ENCODE measurements at regions not wholly inside any gene's neighbourhood (a gene's known extent, or its start where the extent isn't known, plus 50 kb on each side); places are given as distances from the start of the nearest gene placed in this dataset.

DNA sequence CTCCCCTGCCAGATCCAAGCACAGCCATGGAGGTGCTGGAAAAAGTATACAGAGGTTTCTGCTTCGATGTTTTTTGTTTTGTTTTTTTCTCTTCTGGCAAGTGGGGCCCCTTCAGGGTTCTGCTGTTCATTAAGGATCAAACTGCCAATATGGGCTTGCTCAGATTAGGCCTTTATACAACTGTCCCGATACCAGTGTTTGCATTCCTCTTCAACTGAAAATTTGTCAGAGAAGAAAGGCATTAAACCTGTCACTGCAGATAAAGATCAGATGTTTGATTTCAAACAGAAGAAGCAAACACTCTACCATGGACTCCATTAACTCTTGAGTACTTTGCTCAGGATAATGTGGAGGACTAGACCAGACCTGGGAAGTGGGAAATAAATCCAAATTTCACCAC lies 396.0 kb upstream of the SMIM21 start:
- no peak for DNase-seq (ENCODE audit: extremely low read depth, low read depth)

GRCh38 chr18:75818383-75818782 lies 390.9 kb upstream of the SMIM21 start:
- DNase-seq (ENCODE audit: extremely low read depth, low read depth): no peak

GRCh38 chr18:75815767-75816166 lies 388.3 kb upstream of the SMIM21 start:
- DNase-seq (ENCODE audit: extremely low read depth, low read depth): no peak

- no peak for DNase-seq (ENCODE audit: extremely low read depth, low read depth)
Measured at GRCh38 chr18:75812761-75813160, 385.3 kb upstream of the SMIM21 start.

- DNase-seq (ENCODE audit: extremely low read depth, low read depth): no peak
Measured at GRCh38 chr18:75810961-75811551, 383.6 kb upstream of the SMIM21 start.

DNA sequence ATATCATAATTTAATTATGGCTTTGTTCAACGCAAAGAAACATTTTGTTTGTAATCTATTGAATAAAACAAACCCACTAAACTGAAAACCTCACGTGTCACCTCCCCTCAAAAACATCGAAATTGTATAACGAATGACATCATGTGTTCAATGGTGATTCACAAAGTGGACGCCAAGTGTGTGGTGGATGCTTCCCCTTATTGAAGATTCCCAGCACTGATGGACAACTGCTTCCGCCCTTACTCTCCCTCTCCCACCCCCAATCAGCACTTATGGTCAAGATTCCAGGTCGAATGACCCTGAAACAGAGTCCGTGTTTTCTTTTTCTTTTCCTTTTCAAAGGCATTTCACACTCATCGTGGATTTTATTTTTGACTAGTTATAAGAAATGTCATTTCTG lies 383.0 kb upstream of the SMIM21 start:
- DNase-seq (ENCODE audit: extremely low read depth, low read depth): no peak

- no peak for DNase-seq (ENCODE audit: extremely low read depth, low read depth)
Measured at GRCh38 chr18:75809926-75810255, 382.4 kb upstream of the SMIM21 start.

GRCh38 chr18:75809151-75809925 lies 381.8 kb upstream of the SMIM21 start:
- DNase-seq (ENCODE audit: extremely low read depth, low read depth): no peak

DNA sequence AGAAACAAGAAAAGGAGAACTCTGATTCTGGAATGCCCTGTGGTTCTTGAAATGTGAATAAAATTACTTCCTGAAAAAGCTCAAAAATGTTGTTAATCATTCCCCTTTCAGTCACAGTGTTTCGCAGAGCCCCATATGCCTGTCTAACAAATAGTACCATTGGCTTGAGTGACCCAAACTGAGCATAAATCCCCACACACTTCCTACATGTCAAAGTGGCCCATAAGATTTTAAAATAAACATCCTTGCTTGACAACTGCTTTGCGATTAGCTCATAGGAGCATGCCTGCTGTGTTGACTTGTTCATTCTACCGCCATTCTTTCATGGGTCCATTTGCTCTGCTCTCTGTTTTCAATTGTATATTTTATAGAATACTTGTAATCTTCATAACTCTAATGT lies 377.8 kb upstream of the SMIM21 start:
- no peak for DNase-seq (ENCODE audit: extremely low read depth, low read depth)

DNA sequence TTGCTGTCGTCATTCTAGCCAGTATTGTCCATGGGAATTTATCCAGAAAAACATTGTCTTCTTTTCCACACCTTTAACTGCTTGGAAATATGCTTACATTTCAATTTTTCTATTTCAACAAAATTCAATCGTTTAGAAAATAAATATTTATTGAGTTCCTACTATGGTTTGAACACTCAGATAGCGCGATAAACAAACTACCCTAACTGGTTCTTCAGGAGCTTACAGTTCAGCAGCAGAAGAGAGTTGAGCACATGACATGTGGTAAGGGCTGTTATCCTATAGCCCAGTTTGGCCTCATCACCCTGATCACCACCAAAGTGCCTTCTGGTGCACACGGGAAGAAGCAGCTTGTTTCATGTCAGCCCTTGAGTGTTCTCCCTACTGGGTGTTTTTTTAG lies 375.2 kb upstream of the SMIM21 start:
- no peak for DNase-seq (ENCODE audit: extremely low read depth, low read depth)

DNA sequence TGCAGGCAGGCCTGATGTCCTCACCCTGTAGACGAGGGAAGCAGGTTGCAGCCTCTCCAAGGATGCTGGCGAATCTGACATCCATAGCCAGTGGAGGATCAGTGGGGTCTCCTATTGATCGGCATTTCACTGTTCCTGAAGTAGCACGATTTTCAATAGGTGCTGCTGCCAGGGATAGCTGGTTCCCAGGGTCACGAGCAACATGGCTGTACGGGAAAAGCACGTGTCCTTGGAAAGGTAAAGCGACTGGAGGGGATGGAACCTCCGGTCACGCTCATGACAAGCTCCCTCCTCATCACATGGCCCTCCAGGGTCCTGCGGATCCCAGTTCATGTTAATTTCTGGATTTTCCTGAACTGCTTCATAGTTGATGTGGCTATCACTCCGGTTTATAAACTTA lies 373.7 kb upstream of the SMIM21 start:
- DNase-seq (ENCODE audit: extremely low read depth, low read depth): no peak

GRCh38 chr18:75800331-75800648 lies 372.8 kb upstream of the SMIM21 start:
- no peak for DNase-seq (ENCODE audit: extremely low read depth, low read depth)

DNA sequence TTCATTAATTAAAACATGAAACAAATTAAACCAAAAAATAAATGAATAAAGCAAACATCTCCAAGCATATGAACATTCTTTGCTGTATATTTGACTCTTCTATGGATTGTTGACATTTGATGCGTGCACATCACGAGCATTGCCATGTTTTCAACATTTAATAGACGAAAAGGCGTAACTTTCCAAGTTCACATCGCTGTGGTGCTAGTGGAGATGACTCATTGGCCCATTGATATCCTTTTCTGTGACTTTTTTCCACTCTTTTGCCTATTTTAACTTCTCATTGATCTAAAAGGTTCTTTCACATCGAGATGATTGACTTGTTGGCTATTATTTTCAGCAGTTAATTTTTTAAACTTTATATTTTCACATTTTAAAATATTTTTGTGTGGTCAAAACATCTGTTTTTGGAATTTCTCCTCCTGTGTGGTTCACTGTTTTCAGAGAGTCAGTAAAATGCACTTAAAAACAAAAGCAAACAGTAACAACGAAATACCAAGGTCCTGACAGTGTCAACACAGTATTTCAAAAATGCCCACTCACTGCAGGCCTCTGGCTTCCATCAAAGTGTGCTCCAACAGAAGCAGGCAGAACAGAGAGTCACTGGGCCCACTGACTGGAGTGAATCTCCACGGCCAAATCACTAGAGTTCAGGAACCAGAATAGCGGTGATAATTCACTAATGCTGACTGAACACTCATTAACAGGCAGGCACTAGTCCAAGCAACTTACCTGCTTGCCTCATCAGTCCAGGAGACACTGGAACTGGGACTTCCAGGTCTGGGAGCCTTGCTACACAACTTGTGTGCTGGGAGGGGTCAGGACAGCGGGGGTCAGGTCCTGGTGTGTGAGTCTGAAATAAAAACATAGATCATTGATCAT lies 372.2 kb upstream of the SMIM21 start:
- no peak for DNase-seq (ENCODE audit: extremely low read depth, low read depth)

GRCh38 chr18:75797046-75797445 lies 369.5 kb upstream of the SMIM21 start:
- no peak for DNase-seq (ENCODE audit: extremely low read depth, low read depth)

DNA sequence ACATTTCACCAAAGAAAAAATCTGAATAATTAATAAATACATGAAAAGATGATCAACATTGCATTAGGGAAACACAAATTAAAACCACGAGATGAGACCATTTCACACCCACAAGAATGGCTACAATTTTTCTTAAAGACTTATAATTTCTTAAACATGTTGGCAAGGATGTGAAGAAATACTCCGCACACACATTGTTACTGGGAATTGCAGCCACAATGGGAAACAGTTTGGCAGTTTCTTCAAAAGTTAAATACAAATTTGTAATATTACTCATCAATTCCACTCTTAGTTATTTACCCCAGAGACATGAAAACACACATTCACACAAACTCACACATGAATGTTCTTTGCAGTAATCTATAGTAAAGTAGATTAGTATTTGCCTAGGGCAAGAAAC lies 363.3 kb upstream of the SMIM21 start:
- no peak for DNase-seq (ENCODE audit: extremely low read depth, low read depth)

DNA sequence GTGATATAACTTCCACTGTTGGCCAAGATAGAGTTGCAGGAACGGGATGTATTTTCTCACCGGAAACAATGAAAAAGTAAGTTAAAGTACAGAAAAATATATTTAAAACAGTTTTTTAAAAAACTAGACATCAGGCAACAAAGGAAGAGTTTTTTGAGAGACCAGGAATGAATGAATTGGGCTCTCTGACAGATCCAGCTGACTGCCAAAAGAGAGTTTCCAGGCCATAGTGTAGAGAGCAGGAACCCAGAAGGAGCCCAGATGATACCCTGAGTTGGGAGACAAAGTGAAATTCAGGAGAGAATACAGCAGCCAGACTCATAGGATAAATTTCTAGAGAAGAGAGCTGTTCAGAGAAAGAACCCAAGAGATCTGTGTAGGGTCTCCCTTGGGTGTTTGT lies 362.6 kb upstream of the SMIM21 start:
- no peak for DNase-seq (ENCODE audit: extremely low read depth, low read depth)

DNA sequence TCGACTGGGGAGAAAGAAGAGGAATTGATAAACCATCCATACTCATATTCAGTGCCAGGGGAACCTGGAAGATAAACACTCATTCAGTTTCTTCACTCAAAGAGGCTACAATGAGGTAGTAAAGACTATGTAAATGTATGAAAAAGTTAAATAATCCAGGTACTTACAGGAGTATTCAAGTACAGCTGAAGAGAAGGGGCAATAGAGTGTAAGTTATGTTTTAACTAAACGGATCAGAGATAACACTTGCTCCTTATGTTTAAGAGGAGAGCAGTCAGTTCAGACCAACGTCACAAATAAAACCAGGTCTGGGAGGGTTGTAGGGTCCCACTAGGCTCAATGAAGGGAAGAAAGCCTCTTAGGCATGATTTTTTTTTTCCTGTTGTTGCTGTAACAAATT lies 358.3 kb upstream of the SMIM21 start:
- no peak for DNase-seq (ENCODE audit: extremely low read depth, low read depth)

GRCh38 chr18:75785206-75785605 lies 357.7 kb upstream of the SMIM21 start:
- no peak for DNase-seq (ENCODE audit: extremely low read depth, low read depth)

DNA sequence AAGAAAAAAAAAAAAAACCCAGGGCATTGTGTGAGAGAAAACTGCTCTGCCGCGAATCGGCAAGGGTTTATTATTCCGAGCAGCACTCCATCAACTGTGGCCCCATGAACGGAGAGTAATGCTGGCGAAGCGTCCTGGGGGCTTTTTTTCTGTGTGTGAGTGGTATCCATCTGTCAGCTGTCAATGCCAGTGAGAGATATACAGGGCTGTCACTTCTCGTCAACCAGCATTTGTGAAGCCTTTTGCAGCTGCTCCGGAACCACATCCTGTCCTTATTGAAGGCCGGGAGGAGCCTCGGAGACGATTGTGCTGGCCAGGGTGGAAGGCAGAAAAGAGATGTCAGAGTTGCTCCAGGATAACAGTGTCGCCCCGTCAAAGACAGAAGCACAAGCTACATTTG lies 356.9 kb upstream of the SMIM21 start:
- DNase-seq (ENCODE audit: extremely low read depth, low read depth): no peak

DNA sequence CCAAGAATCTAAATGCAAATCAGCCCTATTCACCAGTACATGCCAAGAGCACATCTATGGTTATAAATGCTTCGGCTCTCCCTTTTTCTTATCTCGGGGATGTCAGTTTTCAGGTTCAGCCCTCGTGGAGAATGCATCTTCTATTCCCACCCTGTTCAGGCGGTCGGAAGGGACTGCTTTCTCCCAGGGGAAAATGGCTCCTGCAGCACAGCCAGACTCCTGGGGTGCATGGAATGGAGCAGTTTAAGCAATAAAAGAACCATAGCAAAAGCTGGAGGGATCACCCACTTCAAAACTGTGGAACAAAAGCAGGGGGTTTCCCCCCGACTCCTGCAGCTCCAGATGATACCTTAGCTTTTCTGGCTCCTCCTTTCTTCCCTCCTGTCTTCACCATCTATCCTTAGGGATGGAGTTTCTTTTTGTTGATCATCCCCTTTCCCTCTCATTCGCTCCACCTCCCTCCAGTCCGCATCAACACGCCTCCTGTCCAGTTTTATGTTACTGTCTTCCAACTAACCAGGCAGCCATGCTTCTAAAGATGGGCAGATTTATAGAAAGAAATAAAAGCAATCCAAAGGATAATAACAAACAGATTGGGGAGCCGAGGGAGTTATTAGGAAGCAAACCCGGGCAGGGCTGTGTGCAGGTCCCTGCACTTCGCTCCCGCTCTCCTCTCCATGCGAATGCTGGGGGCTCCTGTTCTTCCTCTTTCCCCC lies 356.2 kb upstream of the SMIM21 start:
- DNase-seq (ENCODE audit: extremely low read depth, low read depth): no peak

DNA sequence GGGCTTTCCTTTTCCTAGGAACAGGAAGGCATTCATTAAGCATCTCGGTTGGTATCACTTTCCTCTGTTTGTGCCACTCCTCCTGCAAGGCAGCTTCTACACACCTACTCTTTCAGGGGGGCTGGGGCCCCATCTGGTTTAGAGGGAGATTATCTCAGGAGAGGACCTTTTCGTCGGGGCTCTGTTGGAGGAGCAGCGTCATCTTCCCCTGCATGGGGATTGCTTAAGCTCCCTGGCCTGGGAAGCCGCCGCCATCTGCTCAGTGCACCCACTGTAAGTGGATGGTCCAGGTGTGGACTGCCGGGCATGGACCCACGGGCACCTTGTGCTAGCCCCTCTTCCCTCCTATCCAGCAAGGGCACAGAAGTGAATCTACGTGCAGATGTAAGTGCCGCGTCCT lies 355.3 kb upstream of the SMIM21 start:
- DNase-seq (ENCODE audit: extremely low read depth, low read depth): no peak
